NCI-H345 treated with DMSO at 0.1 percent for 48 hours (cell line): ENCODE measurements at regions not wholly inside any gene's neighbourhood (a gene's known extent, or its start where the extent isn't known, plus 50 kb on each side); places are given as distances from the start of the nearest gene placed in this dataset.
"Not testable (repeated sequence)": the region's sequence is repeated elsewhere in the genome, so short reads cannot be mapped to it uniquely, and the experiment has no call there.

ENCODE experiments used
- DNase-seq: peaks from one replicate; lab custom pipeline; 2025; ENCODE audit not compliant: unreplicated experiment; lab: John Stamatoyannopoulos, UW

DNA sequence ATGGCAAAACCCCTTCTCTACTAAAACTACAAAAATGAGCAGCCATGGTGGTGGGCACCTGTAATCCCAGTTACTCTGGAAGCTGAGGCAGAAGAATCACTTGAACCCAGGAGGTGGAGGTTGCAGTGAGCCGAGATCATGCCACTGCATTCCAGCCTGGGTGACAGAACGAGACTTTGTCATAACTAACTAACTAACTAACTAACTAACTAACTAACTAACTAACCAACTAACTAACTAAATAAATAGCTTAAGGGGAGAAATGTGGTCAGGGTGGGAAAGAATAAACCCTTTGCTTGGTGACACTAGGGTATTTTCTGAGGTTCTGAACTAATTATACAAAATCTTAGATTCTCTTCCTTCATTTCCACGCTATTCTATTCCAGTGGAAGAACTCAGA, 184.4 kb upstream of the MEF2C start:
- DNase-seq: no peak

DNA sequence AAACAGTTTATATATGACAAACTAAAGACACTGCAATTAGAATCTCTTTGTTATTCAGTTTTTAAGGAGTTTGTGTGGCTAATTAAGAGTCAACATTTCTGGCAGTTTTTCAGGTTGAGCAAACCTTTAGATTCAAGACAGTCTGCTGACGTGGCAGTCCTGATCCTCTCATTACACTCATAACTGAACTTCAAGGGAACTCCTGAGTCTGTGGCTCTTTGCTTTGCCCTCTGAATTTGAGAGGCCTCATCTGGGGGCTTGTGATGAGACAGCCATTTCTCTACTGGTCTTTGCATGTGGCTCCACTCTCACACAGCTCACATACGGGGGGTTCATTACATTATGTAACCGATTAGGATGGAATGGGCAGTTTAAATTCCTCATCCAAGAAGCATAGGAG, 182.9 kb upstream of the MEF2C start:
- no peak for DNase-seq

DNA sequence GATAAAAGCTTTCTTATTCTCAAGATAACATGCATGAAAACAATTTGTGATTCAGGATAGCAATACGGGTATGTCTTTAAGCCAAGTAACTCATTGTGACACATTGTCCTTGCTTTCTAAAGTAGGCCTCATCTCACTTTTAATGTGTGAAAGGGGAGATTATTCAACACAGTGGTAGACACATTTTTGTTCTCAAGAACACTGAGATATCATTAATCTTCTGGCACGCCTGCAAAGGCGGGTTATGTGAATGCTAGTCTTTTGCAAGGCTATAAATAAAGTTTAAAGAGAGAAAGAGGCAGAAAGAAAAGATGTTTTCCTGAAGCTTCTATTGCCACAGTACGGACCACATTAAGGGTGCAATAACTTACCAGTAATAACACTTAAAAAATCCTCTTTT, 181.8 kb upstream of the MEF2C start:
- no peak for DNase-seq

DNA sequence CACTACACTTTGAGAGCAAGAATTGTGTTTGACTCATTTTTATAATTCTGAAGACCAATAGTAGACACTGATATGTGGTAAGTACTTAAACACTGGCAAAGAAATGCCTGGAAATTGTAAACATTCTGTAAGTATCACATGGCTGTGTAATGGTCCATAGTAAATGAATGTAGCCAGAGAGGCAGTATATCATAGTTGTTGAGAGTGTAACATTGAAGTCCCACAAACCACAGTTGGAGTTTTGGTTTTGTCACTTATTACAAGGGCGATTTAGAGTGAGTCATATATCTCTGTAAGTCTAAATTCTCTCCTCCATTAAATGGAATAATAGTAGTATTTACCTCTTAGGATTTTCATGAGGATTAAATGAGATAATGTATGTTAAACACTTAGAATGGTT, 181.1 kb upstream of the MEF2C start:
- no peak for DNase-seq

DNA sequence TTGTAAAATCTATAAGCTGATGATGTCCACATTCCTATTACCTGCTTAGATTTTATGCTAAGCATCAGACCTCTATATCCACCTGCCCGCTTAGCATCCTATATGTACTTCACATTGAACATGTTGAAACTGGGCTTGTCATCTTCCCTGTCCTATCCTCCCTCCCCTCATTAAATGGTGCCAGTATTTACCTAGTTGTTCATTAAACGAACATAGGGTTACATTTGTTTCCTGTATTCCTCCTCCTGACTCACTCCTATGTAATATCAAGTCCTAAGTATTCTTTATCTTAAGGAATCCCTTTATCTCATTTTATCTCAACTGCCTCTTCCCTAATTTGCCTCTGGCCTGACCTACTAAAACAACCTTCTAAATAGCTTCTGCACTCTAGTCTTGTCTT, 177.8 kb upstream of the MEF2C start:
- no peak for DNase-seq

DNA sequence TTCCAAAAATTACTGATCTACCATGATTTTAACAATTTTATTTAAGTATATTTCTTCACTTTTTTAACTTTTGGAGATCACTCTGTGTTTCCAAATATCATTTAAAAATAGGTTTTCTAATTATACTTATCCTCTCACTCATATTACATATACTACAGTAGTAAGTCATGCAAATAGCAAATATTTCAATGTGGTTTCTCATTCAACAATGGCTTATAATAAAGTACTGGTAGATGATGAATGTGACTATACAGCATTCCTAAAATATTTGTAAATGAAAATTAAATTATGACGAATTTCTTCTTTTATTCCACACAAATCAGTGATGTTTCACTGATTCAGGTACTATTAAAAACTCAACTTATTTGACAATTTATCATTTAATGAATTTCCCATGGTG, 176.3 kb upstream of the MEF2C start:
- no peak for DNase-seq

DNA sequence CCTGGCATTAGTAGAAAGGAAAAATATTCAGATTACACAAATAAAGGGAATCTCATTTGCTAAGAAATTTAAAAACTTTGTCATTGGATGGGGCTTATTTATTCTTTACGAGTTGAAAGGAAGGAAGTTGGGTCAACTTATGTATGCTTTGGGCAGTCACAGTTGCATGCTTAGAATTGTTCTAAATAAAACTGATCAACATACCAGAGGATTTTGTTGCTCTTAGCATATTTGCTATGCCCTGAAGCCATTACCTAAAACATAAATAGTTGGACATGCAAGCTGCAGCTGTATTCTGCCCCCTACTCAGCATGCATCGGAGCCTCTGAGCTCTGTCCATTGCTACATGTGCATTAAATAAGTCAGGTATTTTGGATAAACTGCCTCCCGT, 172.7 kb upstream of the MEF2C start:
- no peak for DNase-seq

DNA sequence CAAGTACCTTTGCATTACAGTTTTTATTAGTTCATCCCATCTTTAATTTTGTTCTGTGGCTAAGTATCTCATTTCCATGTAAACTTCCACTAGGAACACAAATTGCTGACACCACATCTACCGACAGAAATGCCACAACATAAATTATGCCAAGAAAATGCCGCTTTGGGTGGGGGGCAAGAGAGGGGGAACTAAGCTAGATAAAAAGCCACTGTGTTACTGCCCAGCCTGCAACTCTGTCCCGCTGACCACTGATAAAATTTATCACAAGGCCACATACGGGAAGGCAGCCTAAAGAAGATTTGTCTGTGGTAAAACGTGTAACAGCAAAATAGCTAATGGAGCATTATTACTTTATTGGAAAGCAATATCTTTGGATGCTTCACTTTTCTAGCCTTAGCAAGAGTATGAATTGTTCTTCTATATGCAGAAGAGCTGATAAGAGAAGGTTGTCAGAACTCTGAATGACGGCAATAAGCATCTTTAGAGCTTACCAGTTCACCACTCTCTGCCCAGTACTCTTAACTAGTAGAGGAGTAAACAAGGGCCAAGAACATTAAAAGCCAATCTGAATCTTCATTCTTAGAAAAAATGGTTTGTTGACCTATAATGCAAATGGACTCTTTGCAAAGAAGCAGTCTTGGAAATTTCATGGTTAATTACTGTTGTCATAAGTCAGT, 172.2 kb upstream of the MEF2C start:
- DNase-seq: no peak

DNA sequence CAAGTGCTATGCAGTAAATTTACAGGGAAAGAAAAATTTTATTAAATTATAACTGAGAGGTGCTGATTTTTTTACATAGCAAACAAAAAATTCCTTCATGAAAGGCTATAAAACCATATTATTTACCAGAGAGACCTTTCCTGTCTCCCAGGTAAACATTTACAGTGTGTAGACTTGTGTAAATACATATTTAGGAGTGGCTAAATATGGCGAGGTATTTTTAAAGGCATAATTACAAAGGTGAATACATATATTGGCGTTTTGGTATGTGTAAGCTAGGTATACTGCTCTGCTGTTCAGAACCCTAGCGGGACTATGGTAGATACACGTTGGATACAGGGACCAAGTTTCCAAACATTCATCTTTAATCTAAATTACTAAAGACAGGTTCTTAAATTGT, 170.6 kb upstream of the MEF2C start:
- DNase-seq: no peak

DNA sequence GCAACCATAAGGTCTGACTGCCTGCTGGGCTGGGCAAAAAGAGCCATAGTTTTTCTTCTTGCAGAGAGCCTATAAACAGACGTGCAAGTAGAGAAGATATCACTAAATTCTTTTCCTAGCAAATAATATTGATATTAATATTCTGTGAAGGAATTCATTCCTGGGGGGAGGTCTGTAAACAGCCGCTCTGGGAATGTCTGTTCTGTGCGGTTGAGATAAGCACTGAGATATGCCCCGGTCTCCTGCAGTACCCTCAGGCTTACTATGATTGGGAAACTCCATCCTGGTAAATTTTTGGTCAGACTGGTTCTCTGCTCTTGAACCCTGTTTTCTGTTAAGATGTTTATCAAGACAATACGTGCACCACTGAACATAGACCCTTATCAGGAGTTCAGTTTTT, 167.1 kb upstream of the MEF2C start:
- not testable (repeated sequence) for DNase-seq

DNA sequence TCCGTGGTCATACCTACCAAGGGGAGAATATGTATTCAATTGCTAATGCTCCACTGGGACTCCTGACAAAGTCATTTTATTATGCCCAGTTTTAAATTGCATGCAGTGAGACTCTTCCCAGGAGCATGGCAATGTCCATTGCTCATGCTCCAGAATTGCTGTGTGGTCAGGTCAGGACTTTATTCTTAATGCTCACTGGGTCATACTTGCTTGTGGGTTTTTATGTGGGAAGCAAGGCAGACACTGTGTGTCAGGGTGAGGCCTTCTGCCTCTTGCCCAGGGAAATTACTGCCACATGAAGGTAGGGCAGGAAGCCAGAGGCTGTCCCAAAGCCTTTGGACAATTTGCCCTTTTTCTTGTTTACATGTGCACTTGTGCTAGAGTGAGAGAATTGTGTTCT, 164.6 kb upstream of the MEF2C start:
- DNase-seq: no peak

DNA sequence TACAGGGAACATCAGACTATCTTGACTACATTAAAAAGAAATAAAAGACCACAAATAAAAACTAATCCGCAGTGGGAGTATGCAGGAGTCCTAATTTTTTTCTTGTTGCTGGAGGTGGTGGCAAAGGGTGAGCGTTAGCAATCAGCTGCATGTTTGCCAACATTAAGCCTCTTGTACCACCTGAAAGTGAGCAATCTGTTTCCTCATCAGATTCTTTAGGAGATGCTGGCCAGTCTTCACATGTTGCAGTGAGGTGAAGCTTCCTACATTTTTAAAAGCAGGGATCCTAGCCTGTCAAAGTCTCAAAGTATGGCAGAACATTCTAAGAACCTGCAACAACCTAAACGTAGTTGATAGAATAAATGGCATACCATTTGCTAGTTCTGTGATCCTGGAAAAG, 162.2 kb upstream of the MEF2C start:
- no peak for DNase-seq

DNA sequence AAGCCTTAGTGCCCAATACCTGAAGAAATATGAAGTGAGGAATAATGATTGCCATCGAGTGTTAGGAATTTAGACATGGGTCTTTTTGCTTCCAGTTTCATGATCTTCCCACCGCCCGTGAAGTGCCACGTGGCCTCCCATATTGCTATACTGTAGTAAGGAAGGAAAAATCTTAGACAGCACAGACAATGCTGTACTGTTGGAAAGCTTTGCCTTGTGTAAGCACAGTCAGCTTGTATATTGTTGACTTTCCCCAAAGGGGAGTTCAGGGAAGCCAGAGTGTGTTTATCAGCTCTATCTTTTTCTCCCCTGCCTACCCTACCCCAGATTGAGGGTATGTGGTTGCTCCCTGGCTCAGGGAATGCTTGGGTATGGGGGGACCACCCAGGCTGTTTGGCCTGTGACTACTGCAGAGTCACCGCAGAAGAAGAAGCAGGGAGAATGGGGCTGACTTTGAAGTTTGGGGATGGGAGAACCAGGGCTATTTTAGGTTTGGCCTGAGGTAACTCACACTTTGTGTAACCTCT, 161.8 kb upstream of the MEF2C start:
- DNase-seq: no peak

DNA sequence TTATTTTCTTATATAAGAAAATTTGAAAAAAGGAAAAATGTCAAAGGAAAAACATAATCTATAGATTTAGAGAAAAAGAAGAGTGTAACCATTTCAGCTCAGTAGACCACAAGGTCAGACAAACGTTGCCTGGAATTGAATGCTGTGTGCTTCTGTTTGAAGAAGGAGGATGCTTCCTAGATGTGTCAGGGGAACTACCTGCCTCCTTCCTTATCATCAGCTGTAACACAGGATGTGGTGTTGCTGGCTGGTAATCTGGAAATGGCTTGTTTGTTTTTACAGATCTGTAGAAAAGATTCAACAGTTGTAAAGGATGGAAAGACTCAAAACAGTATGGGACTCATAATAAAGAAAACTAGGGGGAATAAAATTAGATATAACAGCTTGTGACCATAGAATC, 160.7 kb upstream of the MEF2C start:
- no peak for DNase-seq

DNA sequence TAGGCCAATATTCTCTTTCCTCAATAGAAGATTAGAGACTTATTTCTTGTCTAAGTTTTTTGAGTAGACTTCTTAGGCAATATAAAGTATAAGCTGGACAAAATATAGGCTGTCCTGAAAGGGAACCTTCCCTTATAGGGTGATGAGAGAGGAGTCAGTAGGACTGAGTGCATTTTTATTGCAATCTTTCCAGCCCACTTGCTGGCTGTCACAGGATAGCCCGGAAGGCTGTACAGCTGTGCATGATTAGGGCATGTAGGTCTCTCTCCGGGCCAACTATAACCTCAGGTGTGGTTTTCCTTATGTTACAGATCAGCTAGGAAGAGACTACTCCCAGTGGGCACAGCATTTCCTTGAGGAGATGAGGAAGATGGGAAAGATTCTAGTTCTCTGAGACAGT, 159.8 kb upstream of the MEF2C start:
- DNase-seq: no peak

DNA sequence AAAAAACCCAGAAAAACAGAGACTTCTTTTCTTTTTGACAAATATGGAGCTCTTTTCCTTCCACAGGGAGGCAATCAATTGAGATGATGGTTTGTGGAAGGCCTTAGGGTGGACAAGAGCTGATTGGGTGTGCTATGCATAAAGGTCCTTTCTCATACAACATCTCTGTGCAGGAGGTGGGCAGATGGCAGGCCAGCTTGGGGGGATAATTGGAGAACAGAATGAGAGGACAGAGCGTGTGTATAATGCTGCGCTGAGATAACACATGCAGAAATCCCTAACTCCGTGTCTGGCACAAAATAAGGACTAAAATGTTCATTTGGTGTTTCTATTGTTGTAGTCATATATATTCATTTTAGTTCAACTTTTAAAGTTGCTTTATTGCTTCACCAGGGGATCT, 159.0 kb upstream of the MEF2C start:
- DNase-seq: no peak

DNA sequence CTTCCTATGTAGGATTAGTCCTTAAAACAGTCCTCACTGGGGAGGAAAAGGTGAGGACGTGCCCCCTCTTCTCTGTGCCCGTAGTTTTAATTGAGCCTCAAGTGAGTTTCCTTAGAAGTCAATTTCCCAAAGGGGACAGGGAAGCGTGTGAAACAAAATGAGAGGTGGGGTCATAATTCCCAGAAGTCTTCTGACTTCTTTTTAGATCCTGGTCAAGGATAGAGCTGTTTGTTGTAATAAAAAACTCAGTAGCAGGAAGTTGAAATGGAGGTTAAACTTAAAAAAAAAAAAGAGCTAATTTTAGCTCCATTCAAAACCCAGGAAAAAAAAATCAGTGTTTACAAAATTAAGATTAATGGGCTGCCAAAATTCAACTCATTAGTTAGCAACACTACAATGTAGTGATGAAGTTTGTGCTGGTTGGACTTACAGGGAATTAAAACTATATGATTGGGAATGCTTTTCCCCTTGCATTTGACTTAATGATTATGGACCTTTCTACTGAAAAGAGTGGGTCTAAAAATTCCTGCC, 158.3 kb upstream of the MEF2C start:
- no peak for DNase-seq

DNA sequence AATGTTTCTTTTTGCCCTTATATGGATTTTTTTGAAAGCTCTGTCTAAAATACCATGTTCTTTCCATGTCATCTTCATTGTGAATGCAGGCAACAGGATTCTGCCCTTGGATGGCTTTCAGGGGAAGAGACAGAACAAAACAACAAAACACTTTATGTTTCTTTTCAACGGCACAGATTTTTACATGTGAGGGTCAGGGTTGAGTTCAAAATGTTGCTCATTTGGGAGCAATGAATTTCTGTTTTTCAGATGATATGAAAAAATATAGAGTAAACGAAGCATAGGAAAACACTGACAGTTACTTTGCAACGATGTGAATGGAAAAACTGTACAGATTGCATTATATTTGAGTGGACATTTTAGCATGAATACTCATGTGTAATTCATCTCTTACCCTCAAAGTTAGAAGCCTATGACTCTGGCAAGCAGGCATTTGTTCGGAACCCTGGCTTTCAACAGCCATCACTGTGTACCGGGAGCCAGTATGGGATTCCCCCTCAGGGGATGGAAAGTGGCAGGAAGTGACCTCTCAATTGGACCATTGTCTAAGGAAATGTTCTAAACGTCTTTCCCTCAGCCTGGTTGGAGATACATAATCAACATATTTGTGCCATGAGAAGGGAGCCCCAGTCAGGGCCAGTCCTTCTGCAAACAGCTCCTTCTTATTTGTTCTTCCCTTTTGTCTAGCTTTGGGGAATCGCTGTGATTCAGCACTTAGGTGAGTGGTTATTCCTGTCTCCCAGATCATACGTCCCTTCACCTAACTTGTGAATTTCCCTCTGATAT, 153.9 kb upstream of the MEF2C start:
- no peak for DNase-seq

DNA sequence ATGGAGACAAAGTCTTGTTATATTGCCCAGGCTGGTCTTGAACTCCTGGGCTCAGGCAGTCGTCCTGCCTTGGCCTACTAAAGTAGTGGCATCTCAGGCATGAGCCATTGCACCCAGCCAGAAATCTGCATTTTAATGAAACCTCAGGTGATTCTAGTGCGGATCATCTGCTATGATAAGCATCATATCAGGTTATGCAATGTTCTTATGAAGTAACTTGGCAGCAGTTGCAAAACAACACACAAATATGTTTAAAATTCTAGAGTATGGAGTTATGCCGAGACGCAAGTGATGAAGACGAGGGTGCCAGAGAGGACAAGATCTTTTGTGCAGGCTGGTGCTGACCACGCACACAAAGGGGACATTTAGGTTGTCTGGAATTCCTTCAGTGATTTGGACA, 153.2 kb upstream of the MEF2C start:
- no peak for DNase-seq

DNA sequence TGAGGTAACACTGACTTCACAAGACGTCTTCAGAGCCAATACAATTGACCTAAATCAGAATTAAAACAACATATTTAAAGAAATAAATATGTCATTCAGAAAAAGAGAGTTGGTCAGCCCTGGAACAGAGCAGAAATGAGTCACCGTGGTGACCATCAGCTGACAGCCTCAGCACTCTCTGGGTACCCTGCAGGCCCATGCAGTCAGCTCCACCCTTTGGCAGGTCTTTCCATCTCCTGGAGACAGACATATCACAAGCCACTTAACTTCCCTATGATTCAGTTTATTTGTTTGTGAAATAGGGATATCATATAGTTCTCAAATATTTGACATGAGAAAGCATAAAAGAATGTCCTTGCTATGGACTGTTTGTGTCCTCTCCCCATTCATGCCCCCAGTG, 151.6 kb upstream of the MEF2C start:
- no peak for DNase-seq

DNA sequence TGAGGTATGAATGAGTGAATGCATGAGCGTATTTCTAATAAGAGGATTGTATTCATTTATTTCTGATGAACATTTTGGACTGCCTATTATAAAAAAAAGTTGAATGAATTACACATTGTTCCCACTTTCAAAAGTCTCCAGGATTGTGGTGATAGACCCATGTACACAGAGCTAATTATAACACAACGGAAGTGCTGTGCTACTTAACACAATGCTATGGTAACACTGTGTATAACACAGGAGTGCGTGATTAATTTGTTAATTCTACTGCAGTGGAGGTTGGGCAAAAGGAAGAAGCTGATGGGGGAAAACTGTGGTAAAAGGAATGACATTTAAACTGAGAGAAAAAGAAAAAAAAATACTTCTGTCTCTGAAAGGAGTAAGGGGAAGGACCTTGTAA, 147.8 kb upstream of the MEF2C start:
- DNase-seq: no peak

DNA sequence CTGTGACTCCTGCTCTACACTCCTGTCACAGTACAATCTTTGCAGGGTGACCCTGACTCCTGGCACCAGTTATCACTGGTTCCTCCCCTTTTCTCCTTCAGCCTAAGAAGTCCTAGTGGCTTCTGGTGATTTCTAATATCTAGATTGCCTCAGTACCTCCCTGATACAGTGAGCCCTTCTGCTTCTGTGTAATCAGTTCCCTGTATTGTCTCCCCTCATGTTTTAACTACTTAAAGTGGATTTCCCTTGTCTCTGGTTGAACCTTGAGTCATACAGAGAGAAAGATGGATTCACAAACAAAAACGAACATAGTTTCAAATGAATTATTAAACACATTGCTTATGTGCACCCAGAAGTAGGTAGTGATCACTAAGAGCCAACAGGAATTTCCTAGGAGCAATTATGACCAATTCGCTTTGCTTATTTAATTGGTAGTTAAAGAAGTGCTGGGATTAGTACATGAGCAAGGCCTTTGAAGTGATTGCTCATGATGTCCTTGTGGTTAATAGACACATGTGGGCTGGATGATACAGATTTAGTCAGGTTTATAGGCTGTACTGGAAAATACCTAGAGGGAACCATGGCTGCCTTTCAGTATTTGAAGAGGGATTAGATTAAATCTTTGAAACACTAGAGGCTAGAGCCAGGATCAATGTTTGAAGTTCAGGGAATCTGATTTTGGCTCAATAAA, 145.8 kb upstream of the MEF2C start:
- DNase-seq: no peak
